ENCODE measurements at regions not wholly inside any gene's neighbourhood (a gene's known extent, or its start where the extent isn't known, plus 50 kb on each side); places are given as distances from the start of the nearest gene placed in this dataset.
"Not testable (repeated sequence)": the region's sequence is repeated elsewhere in the genome, so short reads cannot be mapped to it uniquely, and the experiment has no call there.

- DNase-seq (ENCODE audit: low read depth in 2 of 2) = no peak
Measured at GRCh38 chr6:165008971-165009370, 300.4 kb downstream of the C6orf118 start.

GRCh38 chr6:165002866-165003265 is 306.5 kb downstream of the C6orf118 start:
- no peak for DNase-seq (ENCODE audit: low read depth in 2 of 2)

DNA sequence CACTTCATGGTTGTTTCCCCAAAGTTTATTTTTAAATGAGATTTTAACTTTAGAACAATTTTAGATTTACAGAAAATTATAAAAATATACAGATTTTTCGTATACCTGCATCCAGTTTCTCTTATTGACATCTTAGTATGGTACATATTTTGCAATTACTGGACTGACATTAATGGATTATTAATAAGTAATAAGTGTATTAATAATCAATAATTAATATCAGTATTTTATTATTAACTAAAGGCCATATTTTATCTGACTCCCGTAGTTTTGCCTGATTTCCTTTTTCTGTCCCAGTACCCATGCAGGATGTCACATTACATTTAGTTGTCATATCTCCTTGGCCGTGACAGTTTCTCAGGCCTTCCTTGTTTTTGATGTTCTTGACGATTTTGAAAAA is 307.0 kb downstream of the C6orf118 start:
- DNase-seq (ENCODE audit: low read depth in 2 of 2) = no peak

GRCh38 chr6:165001502-165002157 is 307.8 kb downstream of the C6orf118 start:
- no peak for DNase-seq (ENCODE audit: low read depth in 2 of 2)

DNA sequence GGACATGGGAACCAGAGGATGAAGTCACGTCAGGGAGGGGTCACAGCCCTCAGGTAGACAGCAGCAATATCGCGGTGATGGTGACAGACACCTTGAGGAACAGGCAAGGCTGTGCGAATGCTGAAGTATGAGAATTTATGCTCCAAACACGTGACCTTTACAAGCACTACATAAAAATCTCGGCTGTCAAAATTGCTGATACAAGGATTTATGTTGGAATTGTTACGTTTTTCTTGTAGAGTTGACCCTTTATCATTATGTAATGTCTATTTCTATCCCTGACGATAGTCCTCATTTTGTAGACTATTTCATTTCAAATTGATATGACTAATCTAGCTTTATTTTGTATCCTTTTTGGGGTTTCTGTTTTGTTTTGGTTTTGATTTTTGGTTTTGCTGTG is 311.1 kb downstream of the C6orf118 start:
- no peak for DNase-seq (ENCODE audit: low read depth in 2 of 2)

DNA sequence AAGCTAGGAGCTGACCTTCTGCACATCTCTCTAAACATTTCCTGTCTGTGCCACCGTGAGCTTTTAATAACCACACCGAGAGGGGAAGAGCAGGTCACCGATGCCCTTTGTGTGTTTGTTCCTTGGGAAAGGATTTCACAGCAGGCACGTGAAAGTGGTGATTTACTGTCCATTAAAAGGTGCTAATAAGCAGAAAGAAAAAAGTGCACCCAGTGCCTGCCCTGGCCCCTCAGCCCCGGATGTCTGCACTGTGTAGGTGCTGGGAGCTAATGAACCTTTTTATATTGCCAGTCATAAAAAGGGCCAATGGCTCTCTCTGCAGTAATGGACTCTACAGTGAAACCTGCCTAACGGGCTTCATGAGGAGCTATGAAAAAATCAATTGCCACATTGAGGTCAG is 312.6 kb downstream of the C6orf118 start:
- DNase-seq (ENCODE audit: low read depth in 2 of 2) = no peak

DNA sequence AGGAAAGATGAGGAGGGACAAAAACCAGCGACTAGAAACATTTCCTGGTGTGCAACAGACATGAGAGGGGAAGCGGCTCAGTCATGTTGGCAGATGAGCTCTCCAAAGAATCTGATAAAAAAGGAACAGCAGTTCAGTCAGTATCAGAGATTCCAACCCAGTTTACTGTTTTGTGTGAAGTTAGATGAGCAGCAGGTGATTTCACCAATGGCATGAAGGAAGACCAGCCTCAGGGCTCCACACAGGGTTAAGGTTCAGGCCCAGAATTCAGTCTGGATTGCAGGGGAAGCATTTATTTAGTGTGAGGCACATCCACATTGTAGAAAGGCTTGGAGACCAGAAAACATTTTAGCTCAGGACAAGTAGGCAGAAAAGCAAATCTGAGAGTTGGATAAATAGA is 317.8 kb downstream of the C6orf118 start:
- DNase-seq (ENCODE audit: low read depth in 2 of 2) = no peak

- no peak for DNase-seq (ENCODE audit: low read depth in 2 of 2)
Measured at GRCh38 chr6:164990901-164991300, 318.5 kb downstream of the C6orf118 start.

DNA sequence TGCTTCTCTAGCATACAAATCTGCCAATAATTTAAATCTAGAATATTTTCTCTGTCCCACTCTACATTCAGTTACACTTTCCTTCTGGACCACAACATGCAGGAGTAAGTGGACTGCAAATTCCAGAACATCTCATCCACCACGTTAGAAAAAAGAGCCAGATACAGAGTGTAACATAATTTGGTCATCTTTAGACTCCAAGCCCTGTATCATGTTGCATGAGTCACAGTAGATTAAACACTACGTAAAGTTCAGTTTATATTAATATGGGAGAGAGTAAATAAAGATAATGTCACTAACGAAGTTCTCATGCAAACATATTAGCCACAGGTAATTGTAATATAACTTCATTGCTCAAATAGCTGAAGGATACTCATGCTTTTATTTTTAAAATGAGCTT is 327.0 kb downstream of the C6orf118 start:
- DNase-seq (ENCODE audit: low read depth in 2 of 2) = no peak

DNA sequence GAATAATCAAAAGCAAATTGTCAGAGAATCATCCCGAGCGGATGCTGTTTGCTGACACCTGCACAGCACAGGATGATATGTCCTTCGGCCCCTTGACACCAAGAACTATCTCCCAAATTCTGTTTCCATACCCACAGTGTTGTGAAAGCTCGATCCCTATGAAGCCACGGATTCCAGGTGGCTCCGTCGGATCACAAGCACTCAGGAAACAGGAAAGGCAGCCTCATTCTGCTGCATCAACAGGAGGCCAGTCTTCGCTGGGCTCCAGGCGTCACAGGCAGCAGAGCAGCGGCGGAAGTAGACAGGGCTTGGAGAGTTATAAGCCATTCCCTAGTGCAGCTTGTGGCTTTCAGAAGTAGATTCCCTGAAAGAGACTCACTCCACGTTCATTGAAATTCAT is 342.3 kb downstream of the C6orf118 start:
- DNase-seq (ENCODE audit: low read depth in 2 of 2) = no peak

- DNase-seq (ENCODE audit: low read depth in 2 of 2) = no peak
Measured at GRCh38 chr6:164962805-164963204, 346.6 kb downstream of the C6orf118 start.

DNA sequence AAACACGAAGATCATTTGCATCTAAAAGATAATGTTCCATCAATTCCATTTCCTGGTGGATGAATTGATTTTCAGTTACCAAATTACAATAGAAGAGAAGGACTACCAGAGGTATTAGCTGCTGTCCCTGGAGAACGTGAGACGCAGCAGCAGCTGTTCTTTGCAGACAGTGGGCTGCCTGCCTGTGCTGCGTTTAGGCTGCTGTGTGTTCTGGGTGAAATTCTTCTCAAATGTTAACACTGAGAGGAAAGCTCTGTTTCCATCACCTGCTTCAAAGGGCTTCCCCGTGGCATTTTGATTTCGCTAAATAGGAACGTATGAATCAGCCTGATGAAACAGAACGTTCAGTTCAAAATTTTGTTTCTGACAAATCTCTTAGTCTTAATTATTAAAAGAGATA is 362.2 kb downstream of the C6orf118 start:
- DNase-seq (ENCODE audit: low read depth in 2 of 2) = no peak

- DNase-seq (ENCODE audit: low read depth in 2 of 2) = no peak
Measured at GRCh38 chr6:164942271-164942670, 367.1 kb downstream of the C6orf118 start.

- not testable (repeated sequence) for DNase-seq (ENCODE audit: low read depth in 2 of 2)
Measured at GRCh38 chr6:164933238-164933794, 376.1 kb downstream of the C6orf118 start.

DNA sequence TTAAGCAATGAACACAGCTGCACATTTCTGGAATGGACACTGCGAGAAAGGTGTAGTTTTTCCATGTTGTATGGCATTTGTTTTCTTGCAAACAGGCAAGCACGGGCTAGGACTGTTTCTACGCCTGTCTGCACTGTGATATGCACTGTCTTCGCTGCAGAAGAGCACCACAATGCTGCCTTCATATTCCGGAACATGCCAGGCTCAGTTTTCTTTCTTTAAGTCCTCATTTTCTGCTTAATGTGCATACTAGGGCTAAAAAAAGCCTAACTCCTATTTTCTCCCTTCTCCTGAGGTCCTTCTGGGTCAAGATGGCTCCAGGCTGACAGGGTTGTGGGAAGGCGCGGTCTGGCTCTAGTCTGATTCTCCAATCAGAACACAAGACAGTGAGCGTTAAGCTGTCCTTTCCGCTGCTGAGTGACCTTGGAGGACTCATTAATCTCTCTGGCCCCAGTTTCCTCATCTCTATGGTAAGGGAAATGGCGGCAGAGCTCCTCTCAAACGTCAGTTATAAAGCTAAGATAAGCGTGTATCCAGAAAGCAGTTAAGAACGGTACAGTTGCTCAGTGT is 379.9 kb downstream of the C6orf118 start:
- DNase-seq (ENCODE audit: low read depth in 2 of 2) = no peak

DNA sequence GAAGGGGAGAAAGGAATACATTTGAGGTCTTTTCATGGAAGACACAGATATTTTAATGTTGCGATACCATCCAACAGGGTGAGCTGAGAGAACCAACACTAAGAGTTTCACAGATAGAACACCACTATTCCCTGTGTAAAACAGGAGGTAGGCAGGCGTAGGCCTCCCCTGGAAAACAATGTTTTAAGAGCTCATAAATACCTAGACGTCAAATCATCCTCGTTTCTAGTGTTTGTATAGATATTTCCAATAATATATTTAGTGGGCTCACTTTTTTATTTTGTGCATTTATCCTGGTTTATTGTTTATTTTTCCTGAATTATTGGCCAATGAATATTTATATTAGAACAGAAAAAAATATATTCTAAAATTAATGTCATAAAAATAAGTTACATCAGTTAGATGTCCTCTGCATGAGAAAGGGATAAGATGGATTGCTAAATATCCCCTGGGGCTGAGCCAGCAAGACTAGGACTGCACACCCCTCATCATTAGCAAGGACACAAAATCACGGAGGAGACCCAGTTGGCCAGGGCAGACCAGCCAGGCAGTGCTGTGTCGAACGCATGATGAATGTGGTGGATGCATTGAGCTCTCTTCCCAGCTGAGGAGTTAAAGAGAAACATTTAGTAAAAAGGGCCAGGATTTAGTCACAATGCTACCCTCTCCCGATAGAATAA is 380.5 kb downstream of the C6orf118 start:
- DNase-seq (ENCODE audit: low read depth in 2 of 2) = no peak

- DNase-seq (ENCODE audit: low read depth in 2 of 2) = no peak
Measured at GRCh38 chr6:164928057-164928727, 381.2 kb downstream of the C6orf118 start.

- DNase-seq (ENCODE audit: low read depth in 2 of 2) = peak; percentile 2 to 12
Measured at GRCh38 chr6:164927288-164928056, 381.9 kb downstream of the C6orf118 start.

GRCh38 chr6:164926686-164927085 is 382.7 kb downstream of the C6orf118 start:
- no peak for DNase-seq (ENCODE audit: low read depth in 2 of 2)

- DNase-seq (ENCODE audit: low read depth in 2 of 2) = no peak
Measured at GRCh38 chr6:164925681-164926530, 383.5 kb downstream of the C6orf118 start.

DNA sequence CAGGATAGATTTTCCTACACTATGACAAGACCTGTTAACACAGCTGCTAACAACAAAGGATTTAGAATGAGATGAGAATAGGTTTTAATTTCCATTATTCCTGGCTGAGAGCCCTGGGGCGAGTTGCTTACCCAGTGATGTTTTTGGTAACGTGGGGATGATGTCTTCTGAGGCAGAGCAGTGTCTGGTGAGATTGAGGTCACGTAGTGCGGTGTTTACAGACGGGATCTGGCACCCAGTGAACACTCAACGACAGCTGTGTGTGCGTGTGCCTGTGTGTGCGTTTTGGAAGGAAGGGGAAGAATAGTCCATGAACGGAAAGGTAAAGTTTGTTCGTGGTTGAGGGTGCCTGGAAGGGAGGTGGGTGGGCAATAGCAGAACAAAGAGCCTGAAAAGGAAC is 384.7 kb downstream of the C6orf118 start:
- DNase-seq (ENCODE audit: low read depth in 2 of 2) = no peak

Measured in stimulated activated CD8-positive, alpha-beta memory T cell treated with anti-CD3 and anti-CD28 coated beads, Interleukin-2, amount 100 ng/mL, for 1 hour (primary cell).